Mesothelial cell of epicardium (in vitro differentiated cells): ENCODE measurements at regions not wholly inside any gene's neighbourhood (a gene's known extent, or its start where the extent isn't known, plus 50 kb on each side); places are given as distances from the start of the nearest gene placed in this dataset.

Experiments used
- DNase-seq, 2 experiments: peaks; one replicate each; pipeline ENCODE4 v3.0.0; 2021; ENCODE audit warnings: low spot score in 2 of 2; ENCODE audit not compliant: unreplicated experiment in 2 of 2
- H3K27ac Mint-ChIP-seq: 2 replicates; pipeline ENCODE4 v1.8.0; 2021; ENCODE audit warnings: mixed read lengths
- H3K27me3 Mint-ChIP-seq: 2 replicates; pipeline ENCODE4 v1.8.0; 2021; ENCODE audit warnings: low read depth, mixed read lengths
- H3K36me3 Mint-ChIP-seq: 2 replicates; pipeline ENCODE4 v1.8.0; 2021; ENCODE audit warnings: mixed read lengths
- H3K4me1 Mint-ChIP-seq: 2 replicates; pipeline ENCODE4 v1.8.0; 2021; ENCODE audit warnings: mixed read lengths
- H3K4me3 Mint-ChIP-seq: 2 replicates; pipeline ENCODE4 v1.8.0; 2021; ENCODE audit warnings: mild to moderate bottlenecking, moderate library complexity, mixed read lengths
- H3K9me3 Mint-ChIP-seq: 2 replicates; pipeline ENCODE4 v1.8.0; 2021; ENCODE audit warnings: mixed read lengths
- CTCF ChIP-seq: fragments of 200-600 bp; sonication (generic); IDR thresholded peaks from one replicate; pipeline ENCODE4 v1.5.0; 2021; ENCODE audit warnings: antibody characterized with exemption; ENCODE audit not compliant: unreplicated experiment

GRCh38 chr3:43919029-43919428 is 228.3 kb downstream of the ABHD5 start:
- no peaks in the 10 kb centered on the region for H3K36me3 Mint-ChIP-seq
- H3K27me3 Mint-ChIP-seq: peaks cover 58% of the 10 kb centered on the region
- H3K27ac Mint-ChIP-seq: no peak overlapping the region
- no peak for TF ChIP-seq CTCF
- H3K4me1 Mint-ChIP-seq: no peaks in the 10 kb centered on the region
- no peak overlapping the region for H3K4me3 Mint-ChIP-seq
- H3K9me3 Mint-ChIP-seq: no peaks in the 10 kb centered on the region
- DNase-seq: no peak

- H3K36me3 Mint-ChIP-seq: no peaks in the 10 kb centered on the region
- TF ChIP-seq CTCF: no peak
- peaks cover 60% of the 10 kb centered on the region for H3K27me3 Mint-ChIP-seq
- no peaks in the 10 kb centered on the region for H3K4me1 Mint-ChIP-seq
- no peak overlapping the region for H3K4me3 Mint-ChIP-seq
- no peak for DNase-seq
- H3K27ac Mint-ChIP-seq: no peak overlapping the region
- H3K9me3 Mint-ChIP-seq: no peaks in the 10 kb centered on the region
Measured at GRCh38 chr3:43921056-43921648, 230.4 kb downstream of the ABHD5 start.

GRCh38 chr3:43922374-43922773 is 231.6 kb downstream of the ABHD5 start:
- H3K4me3 Mint-ChIP-seq: no peak overlapping the region
- no peaks in the 10 kb centered on the region for H3K4me1 Mint-ChIP-seq
- peaks cover 66% of the 10 kb centered on the region for H3K27me3 Mint-ChIP-seq
- no peak for TF ChIP-seq CTCF
- H3K36me3 Mint-ChIP-seq: no peaks in the 10 kb centered on the region
- H3K27ac Mint-ChIP-seq: no peak overlapping the region
- DNase-seq: no peak
- H3K9me3 Mint-ChIP-seq: no peaks in the 10 kb centered on the region

GRCh38 chr3:43923104-43923882 is 232.6 kb downstream of the ABHD5 start:
- Mint-ChIP-seq H3K4me1 (no peaks in the 10 kb centered on the region), H3K36me3 (no peaks in the 10 kb centered on the region), H3K27me3 (peaks cover 70% of the 10 kb centered on the region), H3K4me3 (no peak overlapping the region), H3K9me3 (no peaks in the 10 kb centered on the region), H3K27ac (no peak overlapping the region)
- DNase-seq: no peak
- TF ChIP-seq CTCF: no peak

GRCh38 chr3:43926055-43926454 is 235.3 kb downstream of the ABHD5 start:
- TF ChIP-seq CTCF: no peak
- Mint-ChIP-seq H3K4me3 (no peak overlapping the region), H3K4me1 (no peaks in the 10 kb centered on the region), H3K36me3 (no peaks in the 10 kb centered on the region), H3K9me3 (no peaks in the 10 kb centered on the region), H3K27ac (no peak overlapping the region), H3K27me3 (peaks cover 66% of the 10 kb centered on the region)
- no peak for DNase-seq
